HG03060 (cell line): ENCODE measurements at regions not wholly inside any gene's neighbourhood (a gene's known extent, or its start where the extent isn't known, plus 50 kb on each side); places are given as distances from the start of the nearest gene placed in this dataset.

Experiments
- ATAC-seq: cut with Tn5 transposase; IDR thresholded peaks from one replicate; pipeline ENCODE4 v1.9.1; 2021; ENCODE audit warnings: low read depth, moderate number of reproducible peaks; ENCODE audit not compliant: unreplicated experiment

GRCh38 chr22:49476800-49477400 lies 350.8 kb downstream of the BRD1 start:
- no peak for ATAC-seq

DNA sequence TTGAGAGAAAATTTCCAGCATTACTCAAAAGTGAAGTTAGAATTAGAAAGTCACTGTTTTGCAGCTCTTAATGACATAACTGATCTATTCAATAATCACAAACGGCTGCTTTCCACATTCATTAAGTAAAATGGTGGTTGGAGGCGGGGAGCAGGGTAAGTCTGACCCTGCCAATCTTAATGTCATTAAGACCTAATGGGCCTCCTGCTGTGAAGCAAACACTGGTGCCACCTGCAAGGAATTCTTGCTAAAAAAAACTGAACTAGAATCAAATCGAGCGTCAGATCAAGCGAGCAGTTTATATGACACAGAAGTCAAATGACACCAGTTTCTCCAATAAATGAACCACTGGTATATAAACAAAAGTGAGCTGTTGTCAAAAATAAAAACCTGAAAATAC lies 351.5 kb downstream of the BRD1 start:
- ATAC-seq = no peak

- no peak for ATAC-seq
These were observed 352.4 kb downstream of the BRD1 start for GRCh38 chr22:49475253-49475652.

GRCh38 chr22:49473286-49473685 lies 354.4 kb downstream of the BRD1 start:
- no peak for ATAC-seq

GRCh38 chr22:49470741-49471503 lies 356.8 kb downstream of the BRD1 start:
- no peak for ATAC-seq

DNA sequence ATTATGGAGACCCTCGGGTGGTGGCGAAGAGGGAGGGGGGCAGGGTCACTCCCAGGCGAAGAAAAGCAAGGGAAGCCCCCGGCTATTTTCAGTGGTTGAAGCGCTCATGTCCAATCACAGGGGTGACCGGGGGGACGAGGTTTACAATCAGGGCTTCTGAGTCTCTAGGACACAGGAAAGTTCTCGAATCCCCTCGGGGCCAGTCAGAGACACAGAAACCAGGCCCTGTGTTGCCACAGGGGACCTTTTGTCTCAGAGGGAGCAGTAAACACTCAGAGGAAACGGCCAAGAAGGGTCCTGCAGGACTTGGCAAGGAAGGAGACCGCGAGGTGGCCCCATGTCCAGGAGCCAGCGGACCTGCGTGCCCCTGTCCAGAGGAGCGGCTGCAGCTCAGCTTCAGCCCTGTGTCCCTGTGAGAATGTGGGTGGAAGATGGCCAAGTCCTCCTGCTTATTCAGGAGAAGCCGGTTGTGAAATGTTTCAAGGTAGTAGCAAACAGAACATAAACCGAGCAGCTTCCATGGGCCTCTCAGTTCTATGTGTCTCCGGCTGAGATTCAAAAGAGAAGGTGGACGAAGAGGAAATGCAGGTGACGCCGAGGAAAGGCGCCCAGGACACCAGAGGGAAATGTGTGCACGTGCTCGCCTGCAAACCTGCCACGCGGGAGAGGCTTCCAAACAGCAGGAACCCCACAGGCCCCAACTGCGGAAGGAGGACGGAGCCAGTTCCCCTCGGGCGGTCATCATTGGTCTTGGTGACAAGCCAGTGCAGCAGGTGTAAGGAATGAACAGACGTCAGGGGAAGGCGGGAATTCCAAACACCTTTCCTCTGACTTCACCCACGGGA lies 357.6 kb downstream of the BRD1 start:
- no peak for ATAC-seq

DNA sequence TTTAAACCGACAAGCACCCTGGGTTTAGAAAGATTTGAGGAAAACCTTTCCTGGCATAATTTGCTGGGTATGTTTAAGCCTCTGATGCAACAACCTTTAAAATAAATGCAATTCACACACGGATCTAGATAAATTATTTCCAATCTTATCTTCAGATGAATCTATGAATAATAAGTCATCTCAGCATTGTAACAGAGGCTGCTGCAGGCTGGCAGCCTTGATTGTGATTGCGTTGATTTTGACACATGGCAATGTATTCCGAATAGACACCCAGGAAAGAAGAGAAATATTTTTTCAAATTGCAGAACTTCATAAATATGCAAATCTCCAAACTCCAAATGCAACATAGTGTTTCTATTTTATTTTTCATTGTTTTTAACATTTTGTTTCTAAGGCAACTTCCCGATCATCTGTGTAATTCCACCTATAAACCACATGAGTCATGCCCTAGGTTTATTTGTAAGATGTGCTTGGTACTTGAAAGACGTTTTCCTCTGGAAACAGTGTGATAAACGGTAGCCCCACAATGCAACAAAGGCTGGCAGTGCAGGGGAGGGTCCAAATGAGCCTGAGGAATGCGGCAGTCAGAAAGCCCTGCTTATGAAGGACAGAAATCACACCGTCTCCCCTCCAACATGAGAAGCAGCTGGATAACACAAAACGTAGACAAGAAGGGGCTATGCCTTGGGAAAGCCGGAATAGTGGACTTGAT lies 359.0 kb downstream of the BRD1 start:
- no peak for ATAC-seq

GRCh38 chr22:49466878-49467595 lies 360.6 kb downstream of the BRD1 start:
- ATAC-seq = no peak

DNA sequence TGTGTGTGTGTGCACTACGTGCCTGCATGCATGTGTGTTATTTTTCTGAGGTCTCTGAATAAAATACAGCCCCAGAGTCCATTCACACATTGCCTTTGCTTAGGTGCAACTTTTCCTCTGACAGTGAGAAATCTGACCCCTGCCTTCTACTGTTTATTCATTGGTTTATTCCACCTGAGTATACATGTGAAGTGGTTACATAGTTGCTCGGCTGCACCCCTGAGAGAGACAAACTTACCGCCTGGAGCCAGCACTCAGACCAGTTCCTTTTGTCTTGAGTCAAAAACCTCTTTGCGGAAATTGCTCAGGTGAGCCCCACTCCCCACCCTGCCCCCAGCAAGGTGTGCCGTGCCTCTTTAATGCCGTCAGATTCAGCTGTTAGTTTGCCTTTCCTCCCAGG lies 363.6 kb downstream of the BRD1 start:
- ATAC-seq = no peak

DNA sequence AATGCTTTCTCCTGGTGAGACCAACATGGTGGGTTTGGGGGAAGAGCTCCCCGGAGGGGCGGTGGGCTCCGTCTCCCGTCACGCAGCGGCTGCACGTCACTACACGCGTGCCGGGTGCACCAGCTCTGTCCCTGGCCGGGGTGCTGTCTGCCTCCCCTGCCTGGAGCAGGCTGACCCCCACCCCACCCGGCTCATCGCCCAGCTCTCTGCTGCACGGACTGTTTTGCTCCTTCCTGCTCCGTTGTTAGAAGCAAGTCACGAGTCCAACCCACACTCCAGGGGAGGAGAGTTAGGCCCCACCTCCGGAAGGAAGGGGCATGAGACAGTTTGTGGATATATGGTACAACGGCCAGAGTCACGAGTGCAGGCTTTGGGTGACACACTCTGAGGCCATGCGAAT lies 364.9 kb downstream of the BRD1 start:
- ATAC-seq = no peak

- ATAC-seq = no peak
These were observed 365.4 kb downstream of the BRD1 start for GRCh38 chr22:49462291-49462690.

DNA sequence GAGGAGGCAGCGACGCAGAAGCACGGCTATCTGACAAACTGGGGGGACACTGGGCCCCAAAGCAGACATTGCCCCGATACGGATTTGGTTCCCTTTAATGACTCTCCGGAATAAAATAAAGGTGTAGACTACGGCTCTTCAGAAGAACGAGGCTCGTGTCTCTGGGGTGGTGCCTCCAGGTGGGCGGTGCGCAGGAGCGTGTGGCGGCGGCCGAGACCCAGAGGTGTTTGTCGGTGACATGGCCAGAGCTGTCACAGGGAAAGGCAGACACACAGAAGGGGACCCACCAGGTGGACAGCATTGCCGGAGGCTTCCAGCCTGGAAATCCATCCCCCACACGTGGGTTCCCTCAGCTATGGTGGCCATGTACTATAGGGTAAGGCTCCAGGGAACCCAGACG lies 366.0 kb downstream of the BRD1 start:
- no peak for ATAC-seq

- ATAC-seq = no peak
These were observed 366.9 kb downstream of the BRD1 start for GRCh38 chr22:49460592-49461281.

- ATAC-seq = no peak
These were observed 367.6 kb downstream of the BRD1 start for GRCh38 chr22:49460091-49460490.

- ATAC-seq = no peak
These were observed 369.0 kb downstream of the BRD1 start for GRCh38 chr22:49458708-49459099.

DNA sequence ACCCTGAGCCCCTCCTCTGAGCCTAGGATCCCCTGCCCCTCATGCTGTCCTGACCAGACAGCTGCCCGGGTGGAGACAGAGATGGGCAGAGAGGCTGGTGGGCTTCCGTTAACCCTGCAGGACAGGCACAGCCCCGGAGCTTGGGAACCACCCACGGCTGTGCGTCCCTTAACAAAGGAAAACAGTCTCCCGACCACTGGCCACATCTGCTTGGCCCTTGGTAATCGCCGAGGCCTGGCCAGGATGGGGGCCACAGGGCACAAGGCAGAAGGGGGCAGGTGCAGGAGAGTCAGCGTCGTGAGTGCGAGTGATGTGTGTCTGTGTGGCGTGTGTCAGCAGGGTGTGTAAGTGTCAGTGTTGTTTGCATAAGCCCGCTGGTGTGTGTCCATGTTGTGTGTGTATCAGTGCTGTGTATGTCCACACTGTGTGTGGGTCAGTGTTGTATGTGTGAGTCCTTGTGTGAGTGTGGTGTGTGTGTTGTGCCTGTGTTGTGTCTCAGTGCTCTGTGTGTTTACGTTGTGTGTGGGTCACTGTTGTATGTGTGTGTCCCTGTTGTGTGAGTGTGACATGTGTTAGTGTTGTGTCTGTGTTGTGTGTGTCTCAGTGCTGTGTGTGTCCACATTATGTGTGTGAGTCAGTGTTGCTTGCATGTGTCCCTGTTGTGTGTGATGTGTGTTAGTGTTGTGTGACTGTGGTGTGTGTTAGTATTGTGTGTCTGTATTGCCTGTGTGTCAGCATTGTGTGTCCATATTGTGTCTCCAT lies 369.5 kb downstream of the BRD1 start:
- ATAC-seq = no peak

- ATAC-seq = no peak
These were observed 370.5 kb downstream of the BRD1 start for GRCh38 chr22:49457146-49457545.

GRCh38 chr22:49455595-49455994 lies 372.1 kb downstream of the BRD1 start:
- ATAC-seq = no peak

GRCh38 chr22:49454726-49455125 lies 372.9 kb downstream of the BRD1 start:
- no peak for ATAC-seq
